ENCODE measurements at regions not wholly inside any gene's neighbourhood (a gene's known extent, or its start where the extent isn't known, plus 50 kb on each side); places are given as distances from the start of the nearest gene placed in this dataset.

- DNase-seq (ENCODE audit: low spot score): no peak
These were observed 80.4 kb upstream of the PDE1C start for GRCh38 chr7:32150589-32150988.

GRCh38 chr7:32150039-32150438 is 79.8 kb upstream of the PDE1C start:
- no peak for TF ChIP-seq CTCF (IDR thresholded peaks at IDR 0.05; ENCODE audit: extremely low read depth, missing control alignments)
- DNase-seq (ENCODE audit: low spot score): no peak

More at GRCh38 chr7:32150589-32150988, 80.4 kb upstream of the PDE1C start:
- TF ChIP-seq CTCF (IDR thresholded peaks at IDR 0.05; ENCODE audit: extremely low read depth, missing control alignments): no peak

- TF ChIP-seq CTCF (IDR thresholded peaks at IDR 0.05; ENCODE audit: extremely low read depth, missing control alignments): no peak
- DNase-seq (ENCODE audit: low spot score): no peak
These were observed 77.5 kb upstream of the PDE1C start for GRCh38 chr7:32147546-32148268.

- DNase-seq (ENCODE audit: low spot score): no peak
- TF ChIP-seq CTCF (IDR thresholded peaks at IDR 0.05; ENCODE audit: extremely low read depth, missing control alignments): no peak
These were observed 75.7 kb upstream of the PDE1C start for GRCh38 chr7:32145911-32146310.

- TF ChIP-seq CTCF (IDR thresholded peaks at IDR 0.05; ENCODE audit: extremely low read depth, missing control alignments): no peak
- no peak for DNase-seq (ENCODE audit: low spot score)
These were observed 74.5 kb upstream of the PDE1C start for GRCh38 chr7:32144676-32145075.

GRCh38 chr7:32143301-32143700 is 73.1 kb upstream of the PDE1C start:
- TF ChIP-seq CTCF (IDR thresholded peaks at IDR 0.05; ENCODE audit: extremely low read depth, missing control alignments): no peak
- DNase-seq (ENCODE audit: low spot score): no peak

GRCh38 chr7:32142649-32143048 is 72.4 kb upstream of the PDE1C start:
- DNase-seq (ENCODE audit: low spot score): no peak
- TF ChIP-seq CTCF (IDR thresholded peaks at IDR 0.05; ENCODE audit: extremely low read depth, missing control alignments): no peak

Data from GM20000 (cell line).